ENCODE measurements at regions not wholly inside any gene's neighbourhood (a gene's known extent, or its start where the extent isn't known, plus 50 kb on each side); places are given as distances from the start of the nearest gene placed in this dataset.

DNA sequence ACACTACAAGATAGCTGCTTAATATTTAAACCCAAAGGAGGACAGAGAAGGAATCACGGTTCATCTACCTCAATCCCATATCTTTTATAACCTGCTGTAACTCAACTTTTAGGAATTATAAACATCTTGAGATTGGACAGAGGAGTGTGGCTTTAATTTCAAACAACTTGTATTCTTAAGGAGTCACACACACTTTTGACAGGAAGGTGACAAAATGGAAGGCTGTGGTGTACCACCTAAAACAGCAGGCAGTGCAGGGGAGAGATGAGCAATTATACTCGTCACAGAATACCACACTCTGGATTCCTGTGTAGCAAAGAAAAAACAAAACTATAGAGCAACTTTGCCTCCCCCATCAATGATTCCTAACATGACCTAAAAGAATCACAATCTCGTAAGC is 194.8 kb downstream of the ZEB2 start:
- TF ChIP-seq, protein P1, sequence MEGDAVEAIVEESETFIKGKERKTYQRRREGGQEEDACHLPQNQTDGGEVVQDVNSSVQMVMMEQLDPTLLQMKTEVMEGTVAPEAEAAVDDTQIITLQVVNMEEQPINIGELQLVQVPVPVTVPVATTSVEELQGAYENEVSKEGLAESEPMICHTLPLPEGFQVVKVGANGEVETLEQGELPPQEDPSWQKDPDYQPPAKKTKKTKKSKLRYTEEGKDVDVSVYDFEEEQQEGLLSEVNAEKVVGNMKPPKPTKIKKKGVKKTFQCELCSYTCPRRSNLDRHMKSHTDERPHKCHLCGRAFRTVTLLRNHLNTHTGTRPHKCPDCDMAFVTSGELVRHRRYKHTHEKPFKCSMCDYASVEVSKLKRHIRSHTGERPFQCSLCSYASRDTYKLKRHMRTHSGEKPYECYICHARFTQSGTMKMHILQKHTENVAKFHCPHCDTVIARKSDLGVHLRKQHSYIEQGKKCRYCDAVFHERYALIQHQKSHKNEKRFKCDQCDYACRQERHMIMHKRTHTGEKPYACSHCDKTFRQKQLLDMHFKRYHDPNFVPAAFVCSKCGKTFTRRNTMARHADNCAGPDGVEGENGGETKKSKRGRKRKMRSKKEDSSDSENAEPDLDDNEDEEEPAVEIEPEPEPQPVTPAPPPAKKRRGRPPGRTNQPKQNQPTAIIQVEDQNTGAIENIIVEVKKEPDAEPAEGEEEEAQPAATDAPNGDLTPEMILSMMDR (conservative IDR thresholded peaks at IDR 0.05): no peak
- H3K27ac ChIP-seq: no peak overlapping the region

DNA sequence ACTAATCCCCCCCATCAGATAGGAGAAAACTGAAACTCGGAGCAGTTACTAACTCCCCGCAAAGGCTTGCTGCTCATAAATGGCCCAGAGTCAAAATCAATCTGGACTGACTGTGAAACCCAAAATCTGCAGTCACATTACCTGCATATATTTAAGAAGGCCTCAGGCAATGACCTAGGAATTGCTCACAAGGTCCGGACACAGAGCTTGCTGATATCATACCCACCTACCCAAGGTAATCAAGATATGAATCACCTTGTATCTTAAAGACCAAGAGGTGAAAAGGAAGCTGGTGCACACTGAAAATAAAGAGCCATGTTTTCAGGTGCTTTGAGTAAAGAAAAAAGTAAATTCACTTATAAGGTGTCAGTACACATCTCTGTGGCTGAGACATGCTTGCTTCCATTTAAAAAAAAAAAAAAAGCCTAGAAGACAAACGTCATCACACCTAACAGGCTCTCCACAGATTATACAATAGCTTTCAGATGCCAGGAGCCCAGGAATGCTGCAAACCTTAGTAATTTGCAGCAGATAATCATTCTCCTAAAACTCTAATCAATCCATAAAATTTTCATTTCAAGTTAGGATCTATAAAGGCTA is 195.4 kb downstream of the ZEB2 start:
- TF ChIP-seq, protein P1 (conservative IDR thresholded peaks at IDR 0.05): no peak
- no peak overlapping the region for H3K27ac ChIP-seq

DNA sequence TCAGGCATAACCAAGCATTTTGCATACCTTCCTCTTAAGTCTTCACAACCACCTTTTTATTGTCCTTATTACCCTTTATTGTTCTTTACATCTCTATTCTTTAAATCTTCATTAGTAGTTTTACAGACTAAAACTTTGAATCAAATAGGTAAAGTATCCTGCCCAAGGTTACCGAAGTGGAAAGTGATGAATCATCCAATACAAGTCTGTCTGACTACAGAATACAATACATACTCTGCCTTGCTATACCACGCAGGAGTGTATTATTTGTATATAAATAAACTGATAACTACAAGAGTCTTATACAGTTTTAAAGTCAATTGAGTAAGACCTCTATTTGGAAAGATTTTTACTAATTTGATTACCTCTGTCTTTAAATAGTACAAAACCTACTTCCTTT is 196.0 kb downstream of the ZEB2 start:
- no peak overlapping the region for H3K27ac ChIP-seq

DNA sequence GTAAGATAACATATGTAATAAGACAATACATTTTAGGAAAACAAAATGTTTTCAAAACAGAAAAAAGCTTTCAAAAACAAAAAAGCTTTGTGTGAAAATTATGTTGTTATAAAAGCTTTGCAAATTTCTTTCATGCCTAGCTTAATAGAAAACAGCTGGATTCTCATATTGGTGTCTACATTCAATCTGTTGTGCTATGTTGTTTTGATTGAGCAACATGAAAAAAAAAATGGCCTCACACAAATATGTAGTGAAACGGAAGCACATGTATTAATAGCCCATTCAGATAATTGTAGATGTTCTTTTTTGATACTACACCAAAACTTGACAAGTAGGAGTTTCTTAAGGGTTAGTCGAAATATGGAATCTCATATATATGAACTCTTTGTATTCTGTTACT is 197.5 kb downstream of the ZEB2 start:
- TF ChIP-seq, protein P1 (conservative IDR thresholded peaks at IDR 0.05): no peak

More for the DNA sequence above, 196.0 kb downstream of the ZEB2 start:
- TF ChIP-seq, protein P1 (conservative IDR thresholded peaks at IDR 0.05): no peak

DNA sequence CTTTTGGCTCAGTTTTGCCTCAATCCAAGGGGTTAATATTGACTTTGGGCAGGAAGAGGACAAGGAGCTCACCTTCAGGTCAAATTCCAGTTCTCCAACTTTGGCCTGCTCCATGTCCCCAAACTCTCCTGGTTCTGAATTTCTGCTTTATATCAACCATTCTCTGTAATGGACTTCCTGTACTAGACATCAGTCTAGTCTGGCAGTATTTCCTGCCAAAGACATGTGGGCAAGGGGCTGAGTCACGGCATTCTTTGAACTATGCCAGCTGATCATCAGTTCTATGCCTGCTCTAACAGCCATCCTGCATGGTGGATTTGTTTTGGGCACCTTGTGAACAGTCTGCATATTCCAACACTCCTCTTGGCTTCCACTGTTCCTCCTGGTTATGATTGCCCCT is 199.4 kb downstream of the ZEB2 start:
- TF ChIP-seq, protein P1 (conservative IDR thresholded peaks at IDR 0.05): no peak
- no peak overlapping the region for H3K27ac ChIP-seq

More for the DNA sequence above, 197.5 kb downstream of the ZEB2 start:
- no peak overlapping the region for H3K27ac ChIP-seq

DNA sequence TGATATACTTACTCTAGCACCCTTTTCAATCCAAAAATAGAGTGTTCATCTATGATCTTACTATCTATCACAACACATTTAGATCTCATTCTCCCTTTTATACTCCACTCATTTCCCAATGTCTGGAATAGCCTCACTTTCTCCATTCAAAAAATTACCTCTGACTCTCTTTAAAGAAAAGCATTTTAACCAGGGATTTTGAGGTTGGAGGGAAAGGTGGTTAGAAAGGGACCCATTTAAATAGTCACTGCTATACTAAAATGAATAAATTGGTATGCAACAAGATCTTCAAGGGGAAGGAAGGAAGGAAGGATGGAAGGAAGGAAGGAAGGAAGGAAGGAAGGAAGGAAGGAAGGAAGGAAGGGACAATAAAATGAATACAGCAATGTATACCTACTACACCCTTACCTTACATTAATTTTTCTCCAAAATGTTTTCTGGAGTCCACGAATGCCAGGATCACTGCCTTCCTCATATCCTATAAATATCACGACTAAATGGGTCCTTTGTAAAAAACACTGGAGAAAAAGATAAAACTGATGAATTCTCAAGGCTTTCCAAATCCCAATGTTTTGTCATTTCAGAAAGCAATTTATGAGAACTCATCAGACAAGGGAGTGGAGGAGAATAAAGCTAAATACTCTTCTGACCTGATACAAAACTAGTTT is 202.7 kb downstream of the ZEB2 start:
- no peak overlapping the region for H3K27ac ChIP-seq
- TF ChIP-seq, protein P1 (conservative IDR thresholded peaks at IDR 0.05): no peak

DNA sequence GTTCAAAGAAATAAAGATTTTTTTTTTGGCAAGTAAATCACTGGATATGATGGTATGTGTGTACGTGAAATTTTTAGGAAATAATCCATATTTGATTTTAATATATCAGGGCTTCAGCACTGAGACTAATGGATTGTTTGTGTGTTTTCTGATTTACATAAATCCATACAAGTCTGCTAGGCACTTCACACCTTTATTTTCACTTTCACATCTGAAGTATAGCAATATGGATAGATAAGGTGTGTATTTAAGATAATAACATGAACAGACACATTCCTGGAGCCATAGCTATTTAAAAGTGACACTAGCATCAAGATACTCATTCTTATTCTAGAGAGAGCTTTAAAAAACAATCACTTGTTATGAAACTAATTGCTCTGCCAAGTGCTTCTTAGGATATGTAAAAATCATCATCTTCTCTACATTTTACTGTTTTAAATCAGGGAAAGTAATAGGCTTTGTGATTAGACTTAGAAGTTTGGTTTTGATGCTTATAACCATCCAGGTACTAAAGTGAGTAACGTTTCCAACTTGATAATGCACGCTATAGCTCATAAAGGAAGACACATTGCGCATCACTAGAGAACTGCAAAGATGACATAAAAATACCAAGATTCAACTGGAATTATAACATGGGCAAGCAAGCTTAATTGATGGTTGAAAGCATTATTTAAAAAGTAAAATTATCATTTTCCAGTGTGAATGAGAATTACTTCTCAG is 208.9 kb downstream of the ZEB2 start:
- TF ChIP-seq, protein P1 (conservative IDR thresholded peaks at IDR 0.05): no peak
- H3K27ac ChIP-seq: no peak overlapping the region

Data from VCaP (cell line).